ENCODE measurements at regions not wholly inside any gene's neighbourhood (a gene's known extent, or its start where the extent isn't known, plus 50 kb on each side); places are given as distances from the start of the nearest gene placed in this dataset.

DNA sequence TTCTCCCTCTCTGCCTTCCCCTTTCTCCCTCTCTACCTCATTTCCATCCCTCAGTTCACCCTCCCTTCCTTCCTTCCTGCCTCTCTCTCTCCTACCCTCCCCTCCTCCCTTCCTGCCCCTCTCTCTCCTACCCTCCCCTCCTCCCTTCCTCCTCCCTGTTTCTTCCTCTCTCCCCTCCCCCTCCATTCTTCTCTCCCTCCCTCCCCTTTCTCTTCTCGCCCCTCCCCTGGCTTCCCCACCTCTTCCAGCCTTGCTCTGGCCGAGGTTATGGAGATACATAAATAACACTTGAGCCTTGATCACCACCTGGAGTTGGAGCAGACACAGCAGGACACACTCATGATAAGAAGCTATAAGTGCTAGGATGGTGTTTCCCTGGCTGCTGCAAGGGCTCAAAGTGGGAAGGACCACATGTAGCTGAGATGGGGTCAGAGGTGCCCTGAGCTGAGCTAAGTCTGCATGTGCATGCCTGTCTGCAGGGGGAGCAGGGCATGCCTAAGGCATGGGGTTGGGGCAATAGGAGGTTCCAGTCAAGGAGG lies 326.1 kb upstream of the HS6ST1 start:
- TF ChIP-seq, protein P1, sequence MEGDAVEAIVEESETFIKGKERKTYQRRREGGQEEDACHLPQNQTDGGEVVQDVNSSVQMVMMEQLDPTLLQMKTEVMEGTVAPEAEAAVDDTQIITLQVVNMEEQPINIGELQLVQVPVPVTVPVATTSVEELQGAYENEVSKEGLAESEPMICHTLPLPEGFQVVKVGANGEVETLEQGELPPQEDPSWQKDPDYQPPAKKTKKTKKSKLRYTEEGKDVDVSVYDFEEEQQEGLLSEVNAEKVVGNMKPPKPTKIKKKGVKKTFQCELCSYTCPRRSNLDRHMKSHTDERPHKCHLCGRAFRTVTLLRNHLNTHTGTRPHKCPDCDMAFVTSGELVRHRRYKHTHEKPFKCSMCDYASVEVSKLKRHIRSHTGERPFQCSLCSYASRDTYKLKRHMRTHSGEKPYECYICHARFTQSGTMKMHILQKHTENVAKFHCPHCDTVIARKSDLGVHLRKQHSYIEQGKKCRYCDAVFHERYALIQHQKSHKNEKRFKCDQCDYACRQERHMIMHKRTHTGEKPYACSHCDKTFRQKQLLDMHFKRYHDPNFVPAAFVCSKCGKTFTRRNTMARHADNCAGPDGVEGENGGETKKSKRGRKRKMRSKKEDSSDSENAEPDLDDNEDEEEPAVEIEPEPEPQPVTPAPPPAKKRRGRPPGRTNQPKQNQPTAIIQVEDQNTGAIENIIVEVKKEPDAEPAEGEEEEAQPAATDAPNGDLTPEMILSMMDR (IDR thresholded peaks at IDR 0.05): no peak
- no peak for TF ChIP-seq POLR2A (IDR thresholded peaks at IDR 0.05)
